OCI-LY7 (cell line): ENCODE measurements at regions not wholly inside any gene's neighbourhood (a gene's known extent, or its start where the extent isn't known, plus 50 kb on each side); places are given as distances from the start of the nearest gene placed in this dataset.

Experiments used
- CTCF ChIP-seq: fragments of 200-600 bp; sonication (generic); conservative IDR thresholded peaks from 2 replicates; pipeline ENCODE4 v1.5.1; 2014; ENCODE audit warnings: mild to moderate bottlenecking, antibody characterized with exemption, low read length, moderate library complexity, mixed read lengths
- EZH2phosphoT487 ChIP-seq: fragments of 200-600 bp; sonication (generic); IDR thresholded peaks from 2 replicates; pipeline ENCODE4 v1.6.1; 2018; ENCODE audit warnings: low read depth, borderline replicate concordance, mild to moderate bottlenecking, mixed run types, antibody characterized with exemption, low read length, moderate library complexity, mixed read lengths

- TF ChIP-seq CTCF = peak; percentile 83
- no peak for TF ChIP-seq EZH2phosphoT487
Observed at GRCh38 chr2:191539068-191539467, 138.9 kb upstream of the NABP1 start.
